Keratinocyte (primary cell): ENCODE measurements at regions not wholly inside any gene's neighbourhood (a gene's known extent, or its start where the extent isn't known, plus 50 kb on each side); places are given as distances from the start of the nearest gene placed in this dataset.

Experiments used
- DNase-seq: peaks from one replicate; pipeline ENCODE4 v3.0.0-alpha.2; 2011; ENCODE audit warnings: low read depth, missing footprints, low spot score
- FAIRE-seq: peaks from 2 replicates; lab custom pipeline; 2011; peaks lifted over from hg19 to GRCh38; lab: Jason Lieb, UNC
- H2AFZ ChIP-seq: 2 replicates; pipeline ENCODE4 v1.6.0; 2012; ENCODE audit warnings: low read length, control low read depth, inconsistent platforms; ENCODE audit not compliant: control insufficient read depth
- H3K27ac ChIP-seq: 2 replicates; pipeline ENCODE4 v1.5.1; 2011; ENCODE audit warnings: low read length; ENCODE audit not compliant: control insufficient read depth, insufficient read depth
- H3K27me3 ChIP-seq: 3 replicates; pipeline ENCODE4 v1.6.0; 2011; ENCODE audit warnings: low read length; ENCODE audit not compliant: control insufficient read depth, insufficient read depth; ENCODE audit errors: extremely low read depth
- H3K36me3 ChIP-seq, 2 experiments: 2 replicates in 1 of 2; 3 replicates in 1 of 2; pipeline ENCODE4 v1.5.1; 2011; ENCODE audit warnings: low read length in 2 of 2, mild to moderate bottlenecking in 1 of 2; ENCODE audit not compliant: control insufficient read depth in 2 of 2, insufficient read depth in 2 of 2; ENCODE audit errors: extremely low read depth in 1 of 2
- H3K4me1 ChIP-seq: 3 replicates; pipeline ENCODE4 v1.5.1; 2011; ENCODE audit warnings: low read length; ENCODE audit not compliant: control insufficient read depth, insufficient read depth; ENCODE audit errors: extremely low read depth
- H3K4me2 ChIP-seq: 3 replicates; pipeline ENCODE4 v1.6.0; 2011; ENCODE audit warnings: low read depth, low read length; ENCODE audit not compliant: control insufficient read depth, insufficient read depth; ENCODE audit errors: extremely low read depth
- H3K4me3 ChIP-seq, 3 experiments: fragments of 200-600 bp in 1 of 3; sonication (generic) in 1 of 3; 2 replicates in 2 of 3; 3 replicates in 1 of 3; pipeline ENCODE4 v1.5.1; 2011 to 2016; ENCODE audit warnings: low read length in 3 of 3, mild to moderate bottlenecking in 3 of 3, control low read depth in 2 of 3, inconsistent platforms in 1 of 3, low read depth in 1 of 3, mixed read lengths in 1 of 3, mixed run types in 1 of 3, moderate library complexity in 1 of 3; ENCODE audit not compliant: control insufficient read depth in 2 of 3, insufficient read depth in 2 of 3; ENCODE audit errors: extremely low read depth in 1 of 3
- H3K79me2 ChIP-seq: 2 replicates; pipeline ENCODE4 v1.6.0; 2012; ENCODE audit warnings: low read length; ENCODE audit not compliant: control insufficient read depth, insufficient read depth
- H3K9ac ChIP-seq: 3 replicates; pipeline ENCODE4 v1.6.0; 2011; ENCODE audit warnings: low read length; ENCODE audit not compliant: control insufficient read depth, insufficient read depth; ENCODE audit errors: extremely low read depth
- H3K9me1 ChIP-seq: 3 replicates; pipeline ENCODE4 v1.6.0; 2011; ENCODE audit warnings: low read length; ENCODE audit not compliant: control insufficient read depth, insufficient read depth; ENCODE audit errors: extremely low read depth
- H3K9me3 ChIP-seq: 2 replicates; pipeline ENCODE4 v1.5.1; 2012; ENCODE audit warnings: low read depth, low read length; ENCODE audit not compliant: control insufficient read depth
- H4K20me1 ChIP-seq: 3 replicates; pipeline ENCODE4 v1.6.0; 2011; ENCODE audit warnings: low read length; ENCODE audit not compliant: control insufficient read depth, insufficient read depth; ENCODE audit errors: extremely low read depth
- CTCF ChIP-seq, 3 experiments: IDR thresholded peaks in 1 of 3; conservative IDR thresholded peaks in 1 of 3; optimal IDR thresholded peaks in 1 of 3; 2 replicates in 2 of 3; 3 replicates in 1 of 3; pipeline versions ENCODE3 to v1.5.1; 2011; ENCODE audit warnings: low read length in 3 of 3, mild to moderate bottlenecking in 3 of 3, moderate library complexity in 2 of 3, control low read depth in 1 of 3, inconsistent platforms in 1 of 3; ENCODE audit not compliant: insufficient read depth in 2 of 3; ENCODE audit errors: extremely low read depth in 1 of 3
- EZH2 ChIP-seq: IDR thresholded peaks from one replicate; pipeline ENCODE4 v1.6.1; 2012; ENCODE audit warnings: inconsistent platforms, mild to moderate bottlenecking, low read length, moderate library complexity
- dilution Hi-C: fragments of 300-500 bp; cut with MboI; formaldehyde crosslinking; loops from one replicate; pipeline ENCODE4 v1.7.0; 2020; ENCODE audit warnings: low sequenced_read_pairs; ENCODE audit not compliant: extremely low pct_ligation_motif_present

GRCh38 chr3:22353126-22353525 lies 602.1 kb upstream of the ZNF385D start:
- Histone ChIP-seq H3K9ac (no peak overlapping the region), H3K79me2 (no peaks in the 10 kb centered on the region), H3K36me3 (no peaks in the 10 kb centered on the region), H3K9me1 (no peaks in the 10 kb centered on the region), H3K4me1 (no peaks in the 10 kb centered on the region), H3K4me2 (no peak overlapping the region), H3K9me3 (no peaks in the 10 kb centered on the region), H3K4me3 (no peak overlapping the region), H3K27me3 (no peaks in the 10 kb centered on the region), H3K27ac (no peak overlapping the region), H4K20me1 (no peaks in the 10 kb centered on the region), H2AFZ (no peak overlapping the region)
- TF ChIP-seq EZH2 (no peak), CTCF (optimal IDR thresholded peaks at IDR 0.05 in 1 of 3, IDR thresholded peaks at IDR 0.05 in 1 of 3, conservative IDR thresholded peaks at IDR 0.05 in 1 of 3; ENCODE audit: extremely low read depth in 1 of 3, insufficient read depth in 2 of 3, low read length in 3 of 3) (no peak)
- DNase-seq (no peak), FAIRE-seq (no peak)
- dilution Hi-C loops: no loop called here

GRCh38 chr3:22358334-22358733 lies 607.3 kb upstream of the ZNF385D start:
- TF ChIP-seq EZH2 (no peak), CTCF (optimal IDR thresholded peaks at IDR 0.05 in 1 of 3, IDR thresholded peaks at IDR 0.05 in 1 of 3, conservative IDR thresholded peaks at IDR 0.05 in 1 of 3; ENCODE audit: extremely low read depth in 1 of 3, insufficient read depth in 2 of 3, low read length in 3 of 3) (no peak)
- no peak overlapping the region for H2AFZ ChIP-seq
- no peaks in the 10 kb centered on the region for H3K27me3 ChIP-seq
- no peaks in the 10 kb centered on the region for H3K9me3 ChIP-seq
- no peak for FAIRE-seq
- H3K4me2 ChIP-seq: no peak overlapping the region
- dilution Hi-C loops: no loop called here
- no peaks in the 10 kb centered on the region for H3K79me2 ChIP-seq
- H3K4me1 ChIP-seq: no peaks in the 10 kb centered on the region
- H3K9me1 ChIP-seq: no peaks in the 10 kb centered on the region
- no peak overlapping the region for H3K9ac ChIP-seq
- H4K20me1 ChIP-seq: no peaks in the 10 kb centered on the region
- no peak for DNase-seq
- no peaks in the 10 kb centered on the region for H3K36me3 ChIP-seq
- H3K27ac ChIP-seq: no peak overlapping the region
- no peak overlapping the region for H3K4me3 ChIP-seq
